ENCODE measurements at regions not wholly inside any gene's neighbourhood (a gene's known extent, or its start where the extent isn't known, plus 50 kb on each side); places are given as distances from the start of the nearest gene placed in this dataset.

DNA sequence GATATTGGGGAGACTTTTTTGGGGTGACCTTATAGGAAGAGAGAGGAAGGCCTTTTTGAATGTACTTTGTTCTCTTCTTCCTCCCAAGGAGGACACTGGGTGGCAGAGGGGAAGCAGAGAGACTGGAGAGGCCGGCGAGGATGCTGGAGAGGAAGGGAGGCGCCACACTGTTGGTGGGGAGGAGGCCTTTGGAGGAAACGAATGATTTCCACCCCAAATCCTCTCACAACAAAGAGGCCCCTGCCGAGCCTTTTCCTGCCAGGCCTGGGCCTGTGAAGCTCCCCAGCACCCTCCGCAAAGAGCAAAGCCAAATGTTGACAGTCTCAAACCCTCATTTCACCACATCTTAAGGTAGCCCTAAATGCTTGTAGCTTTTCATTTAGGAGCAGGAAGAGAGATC lies 59.0 kb upstream of the UPP2 start:
- Histone ChIP-seq H3K79me2 (ENCODE audit: insufficient read depth, low read length) (no peaks in the 10 kb centered on the region), H3K9ac (ENCODE audit: low read depth, low read length) (no peak overlapping the region), H3K27me3 (ENCODE audit: insufficient read depth, low read length, poor library complexity) (peaks cover 3% of the 10 kb centered on the region), H3K9me3 (ENCODE audit: insufficient read depth, low read length, severe bottlenecking) (no peaks in the 10 kb centered on the region), H3K4me2 (ENCODE audit: insufficient read depth, low read length) (no peak overlapping the region), H3K36me3 (ENCODE audit: insufficient read depth, low read length) (no peaks in the 10 kb centered on the region), H2AFZ (ENCODE audit: low read depth, low read length) (no peak overlapping the region), H3K4me3 (ENCODE audit: low read depth in 1 of 2, low read length in 2 of 2) (no peak overlapping the region), H3K4me1 (ENCODE audit: insufficient read depth, low read length) (no peaks in the 10 kb centered on the region), H3K27ac (ENCODE audit: low read length) (no peak overlapping the region), H4K20me1 (ENCODE audit: insufficient read depth, low read length) (no peaks in the 10 kb centered on the region)
- TF ChIP-seq, protein P1, sequence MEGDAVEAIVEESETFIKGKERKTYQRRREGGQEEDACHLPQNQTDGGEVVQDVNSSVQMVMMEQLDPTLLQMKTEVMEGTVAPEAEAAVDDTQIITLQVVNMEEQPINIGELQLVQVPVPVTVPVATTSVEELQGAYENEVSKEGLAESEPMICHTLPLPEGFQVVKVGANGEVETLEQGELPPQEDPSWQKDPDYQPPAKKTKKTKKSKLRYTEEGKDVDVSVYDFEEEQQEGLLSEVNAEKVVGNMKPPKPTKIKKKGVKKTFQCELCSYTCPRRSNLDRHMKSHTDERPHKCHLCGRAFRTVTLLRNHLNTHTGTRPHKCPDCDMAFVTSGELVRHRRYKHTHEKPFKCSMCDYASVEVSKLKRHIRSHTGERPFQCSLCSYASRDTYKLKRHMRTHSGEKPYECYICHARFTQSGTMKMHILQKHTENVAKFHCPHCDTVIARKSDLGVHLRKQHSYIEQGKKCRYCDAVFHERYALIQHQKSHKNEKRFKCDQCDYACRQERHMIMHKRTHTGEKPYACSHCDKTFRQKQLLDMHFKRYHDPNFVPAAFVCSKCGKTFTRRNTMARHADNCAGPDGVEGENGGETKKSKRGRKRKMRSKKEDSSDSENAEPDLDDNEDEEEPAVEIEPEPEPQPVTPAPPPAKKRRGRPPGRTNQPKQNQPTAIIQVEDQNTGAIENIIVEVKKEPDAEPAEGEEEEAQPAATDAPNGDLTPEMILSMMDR (IDR thresholded peaks at IDR 0.05; ENCODE audit: borderline replicate concordance, extremely low read depth, low read length, poor library complexity, severe bottlenecking) = no peak
- no peak for TF ChIP-seq EZH2 (IDR thresholded peaks at IDR 0.05; ENCODE audit: borderline replicate concordance, low read depth, low read length, severe bottlenecking)
- DNase-seq (no peak), ATAC-seq (ENCODE audit: insufficient read depth, low read depth) (no peak)

GRCh38 chr2:158042245-158042644 lies 59.4 kb upstream of the UPP2 start:
- no peak overlapping the region for H3K4me2 ChIP-seq (ENCODE audit: insufficient read depth, low read length)

GRCh38 chr2:158041400-158041799 lies 60.3 kb upstream of the UPP2 start:
- Histone ChIP-seq H3K79me2 (ENCODE audit: insufficient read depth, low read length) (no peaks in the 10 kb centered on the region), H4K20me1 (ENCODE audit: insufficient read depth, low read length) (no peaks in the 10 kb centered on the region), H3K27ac (ENCODE audit: low read length) (no peak overlapping the region), H3K4me3 (ENCODE audit: low read depth in 1 of 2, low read length in 2 of 2) (no peak overlapping the region), H3K36me3 (ENCODE audit: insufficient read depth, low read length) (no peaks in the 10 kb centered on the region), H3K27me3 (ENCODE audit: insufficient read depth, low read length, poor library complexity) (peaks cover 3% of the 10 kb centered on the region), H3K4me1 (ENCODE audit: insufficient read depth, low read length) (no peaks in the 10 kb centered on the region), H2AFZ (ENCODE audit: low read depth, low read length) (no peak overlapping the region), H3K4me2 (ENCODE audit: insufficient read depth, low read length) (no peak overlapping the region), H3K9ac (ENCODE audit: low read depth, low read length) (no peak overlapping the region), H3K9me3 (ENCODE audit: insufficient read depth, low read length, severe bottlenecking) (no peaks in the 10 kb centered on the region)
- no peak for TF ChIP-seq EZH2 (IDR thresholded peaks at IDR 0.05; ENCODE audit: borderline replicate concordance, low read depth, low read length, severe bottlenecking)
- TF ChIP-seq, protein P1 (IDR thresholded peaks at IDR 0.05; ENCODE audit: borderline replicate concordance, extremely low read depth, low read length, poor library complexity, severe bottlenecking) = no peak
- no peak for DNase-seq
- no peak for ATAC-seq (ENCODE audit: insufficient read depth, low read depth)

More at GRCh38 chr2:158042245-158042644, 59.4 kb upstream of the UPP2 start:
- Histone ChIP-seq H3K79me2 (ENCODE audit: insufficient read depth, low read length) (no peaks in the 10 kb centered on the region), H3K4me1 (ENCODE audit: insufficient read depth, low read length) (no peaks in the 10 kb centered on the region), H3K9me3 (ENCODE audit: insufficient read depth, low read length, severe bottlenecking) (no peaks in the 10 kb centered on the region), H3K36me3 (ENCODE audit: insufficient read depth, low read length) (no peaks in the 10 kb centered on the region), H3K27me3 (ENCODE audit: insufficient read depth, low read length, poor library complexity) (peaks cover 3% of the 10 kb centered on the region), H4K20me1 (ENCODE audit: insufficient read depth, low read length) (no peaks in the 10 kb centered on the region), H3K4me3 (ENCODE audit: low read depth in 1 of 2, low read length in 2 of 2) (no peak overlapping the region), H3K9ac (ENCODE audit: low read depth, low read length) (no peak overlapping the region), H3K27ac (ENCODE audit: low read length) (no peak overlapping the region), H2AFZ (ENCODE audit: low read depth, low read length) (no peak overlapping the region)
- DNase-seq = no peak
- ATAC-seq (ENCODE audit: insufficient read depth, low read depth) = no peak
- TF ChIP-seq EZH2 (IDR thresholded peaks at IDR 0.05; ENCODE audit: borderline replicate concordance, low read depth, low read length, severe bottlenecking) = no peak
- TF ChIP-seq, protein P1 (IDR thresholded peaks at IDR 0.05; ENCODE audit: borderline replicate concordance, extremely low read depth, low read length, poor library complexity, severe bottlenecking) = no peak

DNA sequence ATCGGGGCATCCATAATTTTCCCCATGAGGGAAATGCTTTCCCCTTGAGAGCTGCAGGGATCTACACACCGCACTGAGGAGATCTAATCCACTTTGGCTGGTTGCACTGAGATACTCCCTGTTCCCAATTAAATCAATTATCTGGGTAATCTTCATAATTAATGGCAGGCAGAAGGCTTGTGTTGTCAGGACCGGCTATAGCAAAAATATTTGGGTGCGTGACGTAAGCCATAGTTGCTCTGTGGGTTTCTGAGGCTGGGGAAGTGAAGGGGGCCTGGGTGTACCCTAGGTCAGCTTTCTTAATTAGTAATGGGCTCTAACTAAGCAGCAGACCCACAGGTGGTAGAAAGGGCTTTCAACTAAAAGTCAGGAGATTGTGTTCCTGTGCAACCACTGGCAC lies 62.8 kb upstream of the UPP2 start:
- DNase-seq (no peak), ATAC-seq (ENCODE audit: insufficient read depth, low read depth) (no peak)
- Histone ChIP-seq H3K27ac (ENCODE audit: low read length) (no peak overlapping the region), H3K4me2 (ENCODE audit: insufficient read depth, low read length) (no peak overlapping the region), H3K9me3 (ENCODE audit: insufficient read depth, low read length, severe bottlenecking) (no peaks in the 10 kb centered on the region), H3K4me3 (ENCODE audit: low read depth in 1 of 2, low read length in 2 of 2) (no peak overlapping the region), H3K4me1 (ENCODE audit: insufficient read depth, low read length) (no peaks in the 10 kb centered on the region), H3K79me2 (ENCODE audit: insufficient read depth, low read length) (no peaks in the 10 kb centered on the region), H2AFZ (ENCODE audit: low read depth, low read length) (no peak overlapping the region), H4K20me1 (ENCODE audit: insufficient read depth, low read length) (no peaks in the 10 kb centered on the region), H3K9ac (ENCODE audit: low read depth, low read length) (no peak overlapping the region), H3K27me3 (ENCODE audit: insufficient read depth, low read length, poor library complexity) (peaks cover 3% of the 10 kb centered on the region), H3K36me3 (ENCODE audit: insufficient read depth, low read length) (no peaks in the 10 kb centered on the region)
- no peak for TF ChIP-seq EZH2 (IDR thresholded peaks at IDR 0.05; ENCODE audit: borderline replicate concordance, low read depth, low read length, severe bottlenecking)
- TF ChIP-seq, protein P1 (IDR thresholded peaks at IDR 0.05; ENCODE audit: borderline replicate concordance, extremely low read depth, low read length, poor library complexity, severe bottlenecking) = no peak

All from DND-41 (cell line).